ENCODE measurements at regions not wholly inside any gene's neighbourhood (a gene's known extent, or its start where the extent isn't known, plus 50 kb on each side); places are given as distances from the start of the nearest gene placed in this dataset.

GRCh38 chr11:115656669-115657068 is 152.5 kb upstream of the CADM1 start:
- peaks cover 0 to 6% of the 10 kb centered on the region in 2 donors for H3K4me1 ChIP-seq
- H3K9me3 ChIP-seq, result no peaks in the 10 kb centered on the region
- no peak overlapping the region for H3K4me3 ChIP-seq
- ATAC-seq (no peak), DNase-seq (no peak)
- TF ChIP-seq, protein P1, sequence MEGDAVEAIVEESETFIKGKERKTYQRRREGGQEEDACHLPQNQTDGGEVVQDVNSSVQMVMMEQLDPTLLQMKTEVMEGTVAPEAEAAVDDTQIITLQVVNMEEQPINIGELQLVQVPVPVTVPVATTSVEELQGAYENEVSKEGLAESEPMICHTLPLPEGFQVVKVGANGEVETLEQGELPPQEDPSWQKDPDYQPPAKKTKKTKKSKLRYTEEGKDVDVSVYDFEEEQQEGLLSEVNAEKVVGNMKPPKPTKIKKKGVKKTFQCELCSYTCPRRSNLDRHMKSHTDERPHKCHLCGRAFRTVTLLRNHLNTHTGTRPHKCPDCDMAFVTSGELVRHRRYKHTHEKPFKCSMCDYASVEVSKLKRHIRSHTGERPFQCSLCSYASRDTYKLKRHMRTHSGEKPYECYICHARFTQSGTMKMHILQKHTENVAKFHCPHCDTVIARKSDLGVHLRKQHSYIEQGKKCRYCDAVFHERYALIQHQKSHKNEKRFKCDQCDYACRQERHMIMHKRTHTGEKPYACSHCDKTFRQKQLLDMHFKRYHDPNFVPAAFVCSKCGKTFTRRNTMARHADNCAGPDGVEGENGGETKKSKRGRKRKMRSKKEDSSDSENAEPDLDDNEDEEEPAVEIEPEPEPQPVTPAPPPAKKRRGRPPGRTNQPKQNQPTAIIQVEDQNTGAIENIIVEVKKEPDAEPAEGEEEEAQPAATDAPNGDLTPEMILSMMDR (IDR thresholded peaks at IDR 0.05 in 4 of 5, conservative IDR thresholded peaks at IDR 0.05 in 1 of 5), result no peak
- TF ChIP-seq POLR2A (IDR thresholded peaks at IDR 0.05), result no peak
- in situ Hi-C loops (cut with MboI; ENCODE audit: low sequenced_read_pairs in 4 of 4) (no loop called here), intact Hi-C loops (cut with DNase I; ENCODE audit: low total_unique reads) (no loop called here)
- H3K36me3 ChIP-seq, result no peaks in the 10 kb centered on the region
- peaks cover 8 to 17% (median 11%) of the 10 kb centered on the region in 3 donors for H3K27me3 ChIP-seq
- no peak overlapping the region for H3K27ac ChIP-seq

DNA sequence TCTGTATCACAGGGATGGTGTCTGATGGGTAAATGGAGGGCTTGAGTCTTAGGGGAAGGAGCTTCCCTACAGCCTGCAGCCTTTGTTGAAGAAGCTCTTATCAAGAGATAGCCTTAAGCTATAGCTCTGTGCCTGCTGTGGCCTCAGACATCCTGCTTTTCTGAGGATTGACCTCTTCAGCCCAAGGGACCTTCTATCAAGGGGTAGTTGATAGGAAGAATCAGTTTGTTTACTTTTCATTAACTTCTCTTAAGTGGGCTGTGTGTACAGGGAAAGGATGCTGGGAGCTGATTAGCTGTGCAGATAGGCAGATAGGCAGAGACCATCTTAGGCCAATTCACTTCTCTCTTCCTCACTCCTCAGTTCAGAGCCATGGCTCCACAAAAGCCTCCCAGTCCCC is 151.8 kb upstream of the CADM1 start:
- peaks cover 0 to 6% of the 10 kb centered on the region in 2 donors for H3K4me1 ChIP-seq
- ATAC-seq, result no peak
- TF ChIP-seq POLR2A (IDR thresholded peaks at IDR 0.05), result no peak
- TF ChIP-seq, protein P1 (IDR thresholded peaks at IDR 0.05 in 4 of 5, conservative IDR thresholded peaks at IDR 0.05 in 1 of 5), result no peak
- no peaks in the 10 kb centered on the region for H3K9me3 ChIP-seq
- H3K4me3 ChIP-seq, result no peak overlapping the region
- H3K36me3 ChIP-seq, result no peaks in the 10 kb centered on the region
- intact Hi-C loops (cut with DNase I; ENCODE audit: low total_unique reads), result no loop called here
- DNase-seq, result no peak
- H3K27me3 ChIP-seq, result peaks cover 8 to 17% (median 11%) of the 10 kb centered on the region in 3 donors
- no peak overlapping the region for H3K27ac ChIP-seq
- in situ Hi-C loops (cut with MboI; ENCODE audit: low sequenced_read_pairs in 4 of 4), result no loop called here

- ATAC-seq (no peak), DNase-seq (no peak)
- TF ChIP-seq, protein P1 (IDR thresholded peaks at IDR 0.05 in 4 of 5, conservative IDR thresholded peaks at IDR 0.05 in 1 of 5), result no peak
- no peak for TF ChIP-seq POLR2A (IDR thresholded peaks at IDR 0.05)
- no peak overlapping the region for H3K4me3 ChIP-seq
- no peaks in the 10 kb centered on the region for H3K9me3 ChIP-seq
- intact Hi-C loops (cut with DNase I; ENCODE audit: low total_unique reads) (no loop called here), in situ Hi-C loops (cut with MboI; ENCODE audit: low sequenced_read_pairs in 4 of 4) (no loop called here)
- H3K4me1 ChIP-seq, result peaks cover 0 to 6% of the 10 kb centered on the region in 2 donors
- H3K27ac ChIP-seq, result no peak overlapping the region
- H3K36me3 ChIP-seq, result no peaks in the 10 kb centered on the region
- peaks cover 8 to 10% (median 9%) of the 10 kb centered on the region in 3 donors for H3K27me3 ChIP-seq
These were observed 150.6 kb upstream of the CADM1 start for GRCh38 chr11:115654792-115655191.

DNA sequence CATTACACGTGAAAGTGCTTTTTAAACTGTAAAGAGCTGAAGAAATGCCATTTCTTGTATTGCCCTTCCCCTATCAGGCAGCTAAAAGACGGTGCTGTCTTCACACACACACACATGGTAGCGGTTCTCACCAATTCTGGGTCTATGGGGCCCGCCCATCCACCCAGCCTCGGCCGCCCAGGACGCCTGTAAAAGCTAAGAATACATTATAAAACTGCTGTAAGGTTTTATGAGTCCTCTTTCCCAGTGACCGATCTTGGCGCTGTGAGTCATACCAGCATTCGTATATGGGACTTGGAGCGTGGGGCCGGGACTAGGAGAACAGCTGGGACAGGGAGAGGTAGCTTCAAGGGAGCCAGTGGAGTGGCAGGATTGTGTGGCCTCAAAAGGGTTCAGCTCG is 149.7 kb upstream of the CADM1 start:
- DNase-seq (no peak), ATAC-seq (no peak)
- no peaks in the 10 kb centered on the region for H3K36me3 ChIP-seq
- TF ChIP-seq, protein P1 (IDR thresholded peaks at IDR 0.05 in 4 of 5, conservative IDR thresholded peaks at IDR 0.05 in 1 of 5), result no peak
- TF ChIP-seq POLR2A (IDR thresholded peaks at IDR 0.05), result no peak
- H3K9me3 ChIP-seq, result no peaks in the 10 kb centered on the region
- no peak overlapping the region for H3K27ac ChIP-seq
- H3K27me3 ChIP-seq, result peaks cover 0 to 4% (median 1%) of the 10 kb centered on the region in 3 donors
- peaks cover 0 to 3% of the 10 kb centered on the region in 2 donors for H3K4me1 ChIP-seq
- in situ Hi-C loops (cut with MboI; ENCODE audit: low sequenced_read_pairs in 4 of 4), result no loop called here
- intact Hi-C loops (cut with DNase I; ENCODE audit: low total_unique reads), result no loop called here
- H3K4me3 ChIP-seq, result no peak overlapping the region

DNA sequence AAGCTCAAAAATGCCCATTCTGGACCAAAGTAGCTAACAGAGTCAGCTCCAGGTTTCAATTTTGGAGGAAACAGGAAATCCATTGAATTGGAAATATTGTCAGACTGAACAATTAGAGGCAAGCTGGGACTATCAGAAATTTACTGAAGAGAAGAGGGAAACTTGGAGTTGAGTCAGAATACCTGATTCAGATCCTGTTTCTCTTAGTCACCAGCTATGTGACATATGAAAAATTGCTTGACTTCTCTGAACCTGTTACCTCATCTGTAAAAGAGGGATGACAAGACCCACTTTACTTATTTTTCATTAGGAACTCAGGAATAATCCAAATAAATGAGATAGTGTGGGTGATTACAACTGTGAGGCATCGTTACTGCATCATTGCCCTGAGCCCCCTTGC is 148.9 kb upstream of the CADM1 start:
- H3K36me3 ChIP-seq, result no peaks in the 10 kb centered on the region
- no peak for DNase-seq
- no peak overlapping the region for H3K27ac ChIP-seq
- intact Hi-C loops (cut with DNase I; ENCODE audit: low total_unique reads) (no loop called here), in situ Hi-C loops (cut with MboI; ENCODE audit: low sequenced_read_pairs in 4 of 4) (no loop called here)
- H3K4me1 ChIP-seq, result no peaks in the 10 kb centered on the region
- H3K27me3 ChIP-seq, result peaks cover 0 to 3% (median 0%) of the 10 kb centered on the region in 3 donors
- H3K9me3 ChIP-seq, result no peaks in the 10 kb centered on the region
- no peak for ATAC-seq
- TF ChIP-seq POLR2A (IDR thresholded peaks at IDR 0.05), result no peak
- TF ChIP-seq, protein P1 (IDR thresholded peaks at IDR 0.05 in 4 of 5, conservative IDR thresholded peaks at IDR 0.05 in 1 of 5), result no peak
- no peak overlapping the region for H3K4me3 ChIP-seq

All from gastrocnemius medialis (tissue), 4 donors.